ENCODE measurements at regions not wholly inside any gene's neighbourhood (a gene's known extent, or its start where the extent isn't known, plus 50 kb on each side); places are given as distances from the start of the nearest gene placed in this dataset.

DNA sequence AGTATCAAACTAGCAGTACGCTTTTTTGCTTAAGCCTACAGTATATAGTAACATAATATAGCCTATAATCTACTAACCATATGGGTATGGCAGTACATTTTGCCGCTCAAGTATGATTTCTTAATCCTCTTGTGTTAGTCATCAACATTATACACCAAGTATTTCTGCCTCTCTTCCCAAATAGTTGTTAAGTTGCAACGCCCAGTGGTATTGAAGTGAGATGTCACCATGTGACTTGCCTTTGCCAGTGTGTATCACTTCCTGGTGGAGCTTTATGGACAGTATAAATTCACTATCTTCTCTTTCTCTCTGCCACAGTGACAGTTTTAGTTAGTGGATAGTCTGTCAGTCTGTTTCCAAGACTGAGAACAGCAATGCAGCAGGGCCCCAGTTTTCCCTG is 535.5 kb downstream of the PDHA2 start:
- no peak for TF ChIP-seq CTCF (IDR thresholded peaks at IDR 0.05; ENCODE audit: borderline replicate concordance, extremely low read depth, insufficient read depth)
- FAIRE-seq: no peak
- no peak overlapping the region for H3K27ac ChIP-seq (ENCODE audit: low read depth in 2 of 2, low read length in 2 of 2)
- no peak for DNase-seq
- no peaks in the 10 kb centered on the region for H3K4me1 ChIP-seq (ENCODE audit: control insufficient read depth in 2 of 3, insufficient read depth in 2 of 3, low read depth in 1 of 3, low read length in 3 of 3)
- no peaks in the 10 kb centered on the region for H3K36me3 ChIP-seq (ENCODE audit: control insufficient read depth in 2 of 3, insufficient read depth in 3 of 3, low read length in 3 of 3)
- no peak overlapping the region for H3K9ac ChIP-seq (ENCODE audit: low read length in 3 of 3)
- intact Hi-C loops (cut with DNase I): no loop called here
- no peaks in the 10 kb centered on the region for H3K27me3 ChIP-seq (ENCODE audit: control insufficient read depth, insufficient read depth, low read length)
- no peaks in the 10 kb centered on the region for H3K9me3 ChIP-seq (ENCODE audit: control insufficient read depth in 2 of 3, insufficient read depth in 1 of 3, low read length in 3 of 3)
- H3K4me3 ChIP-seq (ENCODE audit: low read length in 3 of 3): no peak overlapping the region

DNA sequence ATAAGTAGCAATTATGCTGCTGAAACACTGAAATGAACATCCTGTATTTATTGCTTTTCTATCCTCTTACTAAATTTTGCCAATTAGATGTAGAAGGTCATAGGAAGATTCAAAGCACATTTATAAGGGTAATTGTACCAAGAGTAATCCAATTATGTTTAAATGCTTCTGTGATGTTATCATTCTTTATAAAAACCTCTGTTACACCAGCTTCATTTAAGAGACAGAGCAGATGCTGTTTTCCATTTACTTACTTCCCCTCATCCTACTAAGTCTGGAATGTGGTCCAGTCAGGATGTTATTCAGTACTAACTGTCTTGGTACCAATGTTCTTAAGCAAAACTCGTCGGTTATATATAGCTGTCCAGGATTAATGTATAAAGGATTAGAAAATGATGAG is 539.6 kb downstream of the PDHA2 start:
- no peak for TF ChIP-seq CTCF (IDR thresholded peaks at IDR 0.05; ENCODE audit: borderline replicate concordance, extremely low read depth, insufficient read depth)
- Histone ChIP-seq H3K4me1 (ENCODE audit: control insufficient read depth in 2 of 3, insufficient read depth in 2 of 3, low read depth in 1 of 3, low read length in 3 of 3) (no peaks in the 10 kb centered on the region), H3K4me3 (ENCODE audit: low read length in 3 of 3) (no peak overlapping the region), H3K27ac (ENCODE audit: low read depth in 2 of 2, low read length in 2 of 2) (no peak overlapping the region), H3K27me3 (ENCODE audit: control insufficient read depth, insufficient read depth, low read length) (no peaks in the 10 kb centered on the region), H3K9me3 (ENCODE audit: control insufficient read depth in 2 of 3, insufficient read depth in 1 of 3, low read length in 3 of 3) (no peaks in the 10 kb centered on the region), H3K9ac (ENCODE audit: low read length in 3 of 3) (no peak overlapping the region), H3K36me3 (ENCODE audit: control insufficient read depth in 2 of 3, insufficient read depth in 3 of 3, low read length in 3 of 3) (no peaks in the 10 kb centered on the region)
- intact Hi-C loops (cut with DNase I): no loop called here
- DNase-seq (no peak), FAIRE-seq (no peak)

DNA sequence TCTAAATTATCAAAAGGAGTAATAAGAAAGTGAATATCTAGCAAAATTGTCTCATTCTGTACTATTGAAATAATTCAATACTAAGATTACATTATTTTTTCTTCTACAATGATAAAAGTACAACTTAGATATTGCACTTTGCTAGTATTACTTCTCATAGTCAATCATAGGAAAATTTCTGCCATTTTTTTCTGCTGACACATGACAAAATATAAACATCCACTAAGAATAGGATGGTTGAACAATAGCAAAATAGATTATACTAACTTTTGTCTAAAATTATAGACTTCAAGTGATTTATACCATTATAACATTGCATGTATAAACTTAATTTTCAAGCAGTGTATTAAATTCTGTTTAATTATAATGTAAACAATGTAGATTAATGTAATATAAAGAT is 540.2 kb downstream of the PDHA2 start:
- DNase-seq: no peak
- TF ChIP-seq CTCF (IDR thresholded peaks at IDR 0.05; ENCODE audit: borderline replicate concordance, extremely low read depth, insufficient read depth): no peak
- Histone ChIP-seq H3K27me3 (ENCODE audit: control insufficient read depth, insufficient read depth, low read length) (no peaks in the 10 kb centered on the region), H3K27ac (ENCODE audit: low read depth in 2 of 2, low read length in 2 of 2) (no peak overlapping the region), H3K36me3 (ENCODE audit: control insufficient read depth in 2 of 3, insufficient read depth in 3 of 3, low read length in 3 of 3) (no peaks in the 10 kb centered on the region), H3K4me3 (ENCODE audit: low read length in 3 of 3) (no peak overlapping the region), H3K4me1 (ENCODE audit: control insufficient read depth in 2 of 3, insufficient read depth in 2 of 3, low read depth in 1 of 3, low read length in 3 of 3) (no peaks in the 10 kb centered on the region), H3K9me3 (ENCODE audit: control insufficient read depth in 2 of 3, insufficient read depth in 1 of 3, low read length in 3 of 3) (no peaks in the 10 kb centered on the region), H3K9ac (ENCODE audit: low read length in 3 of 3) (no peak overlapping the region)
- intact Hi-C loops (cut with DNase I): no loop called here
- no peak for FAIRE-seq

- no peak overlapping the region for H3K4me3 ChIP-seq (ENCODE audit: low read length in 3 of 3)
- FAIRE-seq (no peak), DNase-seq (no peak)
- H3K9me3 ChIP-seq (ENCODE audit: control insufficient read depth in 2 of 3, insufficient read depth in 1 of 3, low read length in 3 of 3): no peaks in the 10 kb centered on the region
- no peaks in the 10 kb centered on the region for H3K27me3 ChIP-seq (ENCODE audit: control insufficient read depth, insufficient read depth, low read length)
- H3K27ac ChIP-seq (ENCODE audit: low read depth in 2 of 2, low read length in 2 of 2): no peak overlapping the region
- no peaks in the 10 kb centered on the region for H3K36me3 ChIP-seq (ENCODE audit: control insufficient read depth in 2 of 3, insufficient read depth in 3 of 3, low read length in 3 of 3)
- H3K9ac ChIP-seq (ENCODE audit: low read length in 3 of 3): no peak overlapping the region
- no peaks in the 10 kb centered on the region for H3K4me1 ChIP-seq (ENCODE audit: control insufficient read depth in 2 of 3, insufficient read depth in 2 of 3, low read depth in 1 of 3, low read length in 3 of 3)
- intact Hi-C loops (cut with DNase I): no loop called here
- TF ChIP-seq CTCF (IDR thresholded peaks at IDR 0.05; ENCODE audit: borderline replicate concordance, extremely low read depth, insufficient read depth): no peak
Measured at GRCh38 chr4:96383349-96383748, 543.5 kb downstream of the PDHA2 start.

Data from kidney (tissue), 13 donors.